Endothelial cell of umbilical vein (primary cell): ENCODE measurements at regions not wholly inside any gene's neighbourhood (a gene's known extent, or its start where the extent isn't known, plus 50 kb on each side); places are given as distances from the start of the nearest gene placed in this dataset.

Source experiments
- BruUV-seq: library from RNA; stranded (reverse); fragments of 400-500 nt; replicated peaks from 2 replicates; lab custom pipeline; 2021; lab: Mats Ljungman, UMichigan
- CTCF ChIA-PET: fragments of 300-600, 350-600 bp; sonication (Branson Sonifier 250); formaldehyde crosslinking; loops from one replicate; lab custom pipeline; 2021; ENCODE audit warnings: antibody characterized with exemption, inconsistent platforms; lab: Charles Lee
- POLR2A ChIA-PET: fragments of 300-600, 350-600 bp; sonication (Branson Sonifier 250); formaldehyde crosslinking; loops from one replicate; lab custom pipeline; 2021; ENCODE audit warnings: antibody characterized with exemption, inconsistent platforms; lab: Charles Lee
- DNase-seq: peaks from one replicate; pipeline ENCODE4 v3.0.0-alpha.2; 2011; ENCODE audit warnings: low read depth, low spot score
- FAIRE-seq: peaks from 2 replicates; lab custom pipeline; 2011; peaks lifted over from hg19 to GRCh38; lab: Jason Lieb, UNC
- H2AFZ ChIP-seq: 2 replicates; pipeline ENCODE4 v1.6.0; 2012; ENCODE audit warnings: low read depth, low read length, control low read depth, inconsistent platforms
- H3K27ac ChIP-seq: 2 replicates; pipeline ENCODE4 v1.5.1; 2011; ENCODE audit warnings: low read depth, mild to moderate bottlenecking, control low read depth, low read length, moderate library complexity; ENCODE audit not compliant: insufficient read depth
- H3K27me3 ChIP-seq, 2 experiments: 2 replicates each; pipeline versions ENCODE4 v1.6.0 to v1.6.1; 2011; ENCODE audit warnings: low read length in 2 of 2, mixed read lengths in 1 of 2; ENCODE audit not compliant: control insufficient read depth in 2 of 2, insufficient read depth in 2 of 2
- H3K36me3 ChIP-seq, 2 experiments: 2 replicates in 1 of 2; 3 replicates in 1 of 2; pipeline ENCODE4 v1.5.1; 2011; ENCODE audit warnings: low read length in 2 of 2, mild to moderate bottlenecking in 1 of 2, moderate library complexity in 1 of 2; ENCODE audit not compliant: control insufficient read depth in 2 of 2, insufficient read depth in 2 of 2; ENCODE audit errors: extremely low read depth in 1 of 2
- H3K4me1 ChIP-seq: 3 replicates; pipeline ENCODE4 v1.5.1; 2011; ENCODE audit warnings: mild to moderate bottlenecking, low read length; ENCODE audit not compliant: control insufficient read depth, insufficient read depth; ENCODE audit errors: extremely low read depth
- H3K4me2 ChIP-seq: 2 replicates; pipeline ENCODE4 v1.6.1; 2011; ENCODE audit warnings: low read length, control low read depth, mixed read lengths; ENCODE audit not compliant: insufficient read depth
- H3K4me3 ChIP-seq, 3 experiments: fragments of 200-600 bp in 1 of 3; sonication (generic), shearing (Covaris generic) in 1 of 3; replicated peaks in 1 of 3; 2 replicates each; pipeline ENCODE4 v1.5.1; 2011 to 2016; ENCODE audit warnings: control low read depth in 3 of 3, low read length in 3 of 3, mild to moderate bottlenecking in 2 of 3, inconsistent platforms in 1 of 3, low read depth in 1 of 3, moderate library complexity in 1 of 3; ENCODE audit not compliant: insufficient read depth in 1 of 3
- H3K79me2 ChIP-seq: 2 replicates; pipeline ENCODE4 v1.6.0; 2012; ENCODE audit warnings: low read length, inconsistent platforms; ENCODE audit not compliant: control insufficient read depth, insufficient read depth
- H3K9ac ChIP-seq: replicated peaks from 2 replicates; pipeline ENCODE3; 2011; ENCODE audit warnings: low read length, control low read depth; ENCODE audit not compliant: insufficient read depth; ENCODE audit errors: extremely low read depth
- H3K9me1 ChIP-seq: replicated peaks from 3 replicates; pipeline ENCODE4 v1.6.0; 2011; ENCODE audit warnings: mild to moderate bottlenecking, low read length; ENCODE audit not compliant: control insufficient read depth, insufficient read depth; ENCODE audit errors: extremely low read depth
- H3K9me3 ChIP-seq: replicated peaks from 2 replicates; pipeline ENCODE4 v1.5.1; 2012; ENCODE audit warnings: low read length, inconsistent platforms; ENCODE audit not compliant: control insufficient read depth, insufficient read depth
- H4K20me1 ChIP-seq: replicated peaks from 2 replicates; pipeline ENCODE3; 2011; ENCODE audit warnings: mild to moderate bottlenecking, low read length; ENCODE audit not compliant: control insufficient read depth, insufficient read depth; ENCODE audit errors: extremely low read depth
- CTCF ChIP-seq, 2 donors: IDR thresholded peaks; 1 replicate in 1 of 2; 2 replicates in 1 of 2; pipeline ENCODE4 v1.5.1; 2011; ENCODE audit warnings: low read length in 2 of 2, mild to moderate bottlenecking in 2 of 2, moderate library complexity in 2 of 2, control low read depth in 1 of 2, inconsistent platforms in 1 of 2, low read depth in 1 of 2; ENCODE audit not compliant: insufficient read depth in 1 of 2; ENCODE audit errors: extremely low read depth in 1 of 2
- EZH2 ChIP-seq: IDR thresholded peaks from 2 replicates; pipeline ENCODE4 v1.6.1; 2012; ENCODE audit warnings: borderline replicate concordance, low read depth, mild to moderate bottlenecking, moderate library complexity, low read length, inconsistent platforms; ENCODE audit not compliant: severe bottlenecking
- FOS ChIP-seq: IDR thresholded peaks from 2 replicates; pipeline ENCODE4 v1.6.1; 2011; ENCODE audit warnings: mild to moderate bottlenecking, low read length, moderate library complexity, borderline replicate concordance; ENCODE audit not compliant: insufficient read depth
- GATA2 ChIP-seq: IDR thresholded peaks from 2 replicates; pipeline ENCODE4 v1.7.0; 2011; ENCODE audit warnings: low read depth, mild to moderate bottlenecking, moderate library complexity, mixed read lengths, low read length; ENCODE audit not compliant: insufficient read length, insufficient read depth
- JUN ChIP-seq: IDR thresholded peaks from 2 replicates; pipeline ENCODE4 v1.6.1; 2011; ENCODE audit warnings: borderline replicate concordance, low read depth; ENCODE audit not compliant: insufficient read length, insufficient read depth
- MAX ChIP-seq: IDR thresholded peaks from 2 replicates; pipeline ENCODE4 v1.6.1; 2011; ENCODE audit not compliant: insufficient read depth, insufficient read length
- MYC ChIP-seq: IDR thresholded peaks from one replicate; pipeline ENCODE4 v1.6.1; 2011; ENCODE audit warnings: mild to moderate bottlenecking, low read depth, low read length
- POLR2A ChIP-seq: IDR thresholded peaks from 2 replicates; pipeline ENCODE4 v1.6.1; 2012; ENCODE audit warnings: low read depth, mild to moderate bottlenecking, control low read depth, low read length
- POLR2AphosphoS5 ChIP-seq: IDR thresholded peaks from 2 replicates; pipeline ENCODE4 v1.6.1; 2012; ENCODE audit warnings: low read depth, mild to moderate bottlenecking, control low read depth, low read length, moderate library complexity; ENCODE audit not compliant: insufficient read depth
- dilution Hi-C: fragments of 300-500 bp; cut with MboI; formaldehyde crosslinking; loops from one replicate; pipeline ENCODE4 v1.15.0; 2019; ENCODE audit warnings: low sequenced_read_pairs; ENCODE audit not compliant: extremely low pct_ligation_motif_present
- intact Hi-C: fragments of 100-400 bp; cut with micrococcal nuclease; formaldehyde crosslinking; loops from one replicate; pipeline ENCODE4 v1.10.0; 2022

GRCh38 chr4:137266511-137266910 lies 265.8 kb downstream of the PCDH18 start:
- Histone ChIP-seq H3K9me1 (no peaks in the 10 kb centered on the region), H3K9me3 (no peaks in the 10 kb centered on the region), H3K79me2 (no peaks in the 10 kb centered on the region), H3K27me3 (no peaks in the 10 kb centered on the region), H3K4me3 (no peak overlapping the region), H3K27ac (no peak overlapping the region), H4K20me1 (no peaks in the 10 kb centered on the region), H3K9ac (no peak overlapping the region), H2AFZ (no peak overlapping the region), H3K36me3 (no peaks in the 10 kb centered on the region), H3K4me1 (no peaks in the 10 kb centered on the region), H3K4me2 (no peak overlapping the region)
- BruUV-seq: no TSS peak
- intact Hi-C loops: no loop called here
- TF ChIP-seq POLR2A (no peak), GATA2 (no peak)
- no peak for DNase-seq
- no peak for FAIRE-seq
- ChIA-PET POLR2A (no interaction called here), CTCF (no interaction called here)
- dilution Hi-C loops: no loop called here

DNA sequence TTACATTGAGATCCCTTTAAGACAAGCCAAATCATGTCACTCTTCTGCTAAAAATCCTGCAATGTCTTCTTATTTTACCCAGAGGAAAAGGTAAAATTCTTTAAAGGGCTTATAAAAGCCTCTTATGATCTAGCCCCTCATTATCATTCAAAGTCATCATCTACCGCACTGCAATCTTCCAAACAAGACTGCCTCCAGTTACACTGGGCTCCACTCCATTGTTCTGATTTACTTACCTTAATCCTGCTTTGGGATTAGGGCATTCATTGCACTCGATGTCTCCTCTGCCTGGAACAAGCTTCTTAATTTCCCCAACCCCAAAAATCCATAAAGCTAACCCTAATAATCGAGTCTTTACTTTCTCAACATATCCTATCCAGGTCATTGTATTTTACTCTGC lies 269.1 kb downstream of the PCDH18 start:
- no peak overlapping the region for H3K27ac ChIP-seq

More for the DNA sequence above, 269.1 kb downstream of the PCDH18 start:
- no peak overlapping the region for H3K4me2 ChIP-seq
- no peak overlapping the region for H3K4me3 ChIP-seq
- dilution Hi-C loops: no loop called here
- H3K9me1 ChIP-seq: no peaks in the 10 kb centered on the region
- POLR2A ChIA-PET: no interaction called here
- intact Hi-C loops: no loop called here
- TF ChIP-seq POLR2AphosphoS5: no peak
- TF ChIP-seq MAX: no peak
- no peak for TF ChIP-seq CTCF (IDR thresholded peaks at IDR 0.05; ENCODE audit: extremely low read depth in 1 of 2, insufficient read depth in 1 of 2, low read depth in 1 of 2, low read length in 2 of 2)
- TF ChIP-seq FOS: no peak
- no peak for TF ChIP-seq GATA2
- TF ChIP-seq POLR2A: no peak
- TF ChIP-seq EZH2: no peak
- no peak for TF ChIP-seq MYC
- no peak for TF ChIP-seq JUN
- H2AFZ ChIP-seq: no peak overlapping the region
- FAIRE-seq: no peak
- CTCF ChIA-PET: interaction anchor here (0.6 kb wide), 1 partner anchor 1417 kb away, joined by 3 read pairs; no protein-coding TSS in a partner anchor
- no peaks in the 10 kb centered on the region for H3K36me3 ChIP-seq
- no peaks in the 10 kb centered on the region for H3K9me3 ChIP-seq
- no peak for DNase-seq
- H3K79me2 ChIP-seq: no peaks in the 10 kb centered on the region
- H3K4me1 ChIP-seq: no peaks in the 10 kb centered on the region
- no TSS peak for BruUV-seq
- no peak overlapping the region for H3K9ac ChIP-seq
- no peaks in the 10 kb centered on the region for H3K27me3 ChIP-seq
- no peaks in the 10 kb centered on the region for H4K20me1 ChIP-seq
